Fibroblast of lung (primary cell): ENCODE measurements at regions not wholly inside any gene's neighbourhood (a gene's known extent, or its start where the extent isn't known, plus 50 kb on each side); places are given as distances from the start of the nearest gene placed in this dataset.

Experiments used
- EZH2 ChIP-seq: IDR thresholded peaks from 2 replicates; pipeline ENCODE4 v1.5.1; 2012; ENCODE audit warnings: low read length, control low read depth, mild to moderate bottlenecking; ENCODE audit errors: missing control alignments
- TF ChIP-seq, protein P1 (sequence below), 2 donors: IDR thresholded peaks in 1 of 2; conservative IDR thresholded peaks in 1 of 2; 1 replicate in 1 of 2; 2 replicates in 1 of 2; pipeline ENCODE4 v1.5.1; 2011 to 2012; ENCODE audit warnings: low read length in 2 of 2, control low read depth in 1 of 2, inconsistent platforms in 1 of 2, low read depth in 1 of 2, mild to moderate bottlenecking in 1 of 2

DNA sequence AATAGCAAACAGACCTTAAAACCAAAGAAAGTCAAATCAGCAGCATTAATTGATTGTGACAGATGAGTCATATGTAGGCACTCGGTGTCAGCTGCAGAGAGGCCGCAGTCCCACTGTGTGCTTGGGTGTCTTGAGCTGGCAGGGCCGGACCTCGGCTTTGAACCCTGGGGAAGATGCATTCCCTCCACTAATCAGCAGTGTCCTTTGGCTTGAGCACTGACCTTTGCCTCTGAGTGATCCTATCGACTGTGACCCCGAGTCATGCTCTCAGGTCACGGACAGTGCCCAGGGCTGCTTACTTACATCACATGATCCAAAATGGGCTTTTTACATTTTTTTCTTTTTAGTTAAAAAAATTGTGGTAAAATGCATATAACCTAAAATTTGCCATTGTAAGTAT, 188.7 kb downstream of the GADD45G start:
- TF ChIP-seq, protein P1, sequence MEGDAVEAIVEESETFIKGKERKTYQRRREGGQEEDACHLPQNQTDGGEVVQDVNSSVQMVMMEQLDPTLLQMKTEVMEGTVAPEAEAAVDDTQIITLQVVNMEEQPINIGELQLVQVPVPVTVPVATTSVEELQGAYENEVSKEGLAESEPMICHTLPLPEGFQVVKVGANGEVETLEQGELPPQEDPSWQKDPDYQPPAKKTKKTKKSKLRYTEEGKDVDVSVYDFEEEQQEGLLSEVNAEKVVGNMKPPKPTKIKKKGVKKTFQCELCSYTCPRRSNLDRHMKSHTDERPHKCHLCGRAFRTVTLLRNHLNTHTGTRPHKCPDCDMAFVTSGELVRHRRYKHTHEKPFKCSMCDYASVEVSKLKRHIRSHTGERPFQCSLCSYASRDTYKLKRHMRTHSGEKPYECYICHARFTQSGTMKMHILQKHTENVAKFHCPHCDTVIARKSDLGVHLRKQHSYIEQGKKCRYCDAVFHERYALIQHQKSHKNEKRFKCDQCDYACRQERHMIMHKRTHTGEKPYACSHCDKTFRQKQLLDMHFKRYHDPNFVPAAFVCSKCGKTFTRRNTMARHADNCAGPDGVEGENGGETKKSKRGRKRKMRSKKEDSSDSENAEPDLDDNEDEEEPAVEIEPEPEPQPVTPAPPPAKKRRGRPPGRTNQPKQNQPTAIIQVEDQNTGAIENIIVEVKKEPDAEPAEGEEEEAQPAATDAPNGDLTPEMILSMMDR (conservative IDR thresholded peaks at IDR 0.05 in 1 of 2, IDR thresholded peaks at IDR 0.05 in 1 of 2; ENCODE audit: low read depth in 1 of 2, low read length in 2 of 2): no peak
- TF ChIP-seq EZH2: no peak
